H1 (cell line): ENCODE measurements at regions not wholly inside any gene's neighbourhood (a gene's known extent, or its start where the extent isn't known, plus 50 kb on each side); places are given as distances from the start of the nearest gene placed in this dataset.

Source experiments
- BACH1 ChIP-seq: IDR thresholded peaks from 2 replicates; pipeline ENCODE4 v1.6.1; 2012; ENCODE audit warnings: low read length, improper control_type of control experiment
- CREB1 ChIP-seq: IDR thresholded peaks from 2 replicates; pipeline ENCODE4 v1.6.1; 2012; ENCODE audit warnings: inconsistent platforms
- EP300 ChIP-seq, 2 experiments: IDR thresholded peaks; 1 replicate in 1 of 2; 2 replicates in 1 of 2; pipeline ENCODE4 v1.6.1; 2011 to 2012; ENCODE audit warnings: low read depth in 2 of 2, low read length in 2 of 2, mild to moderate bottlenecking in 2 of 2, borderline replicate concordance in 1 of 2, inconsistent platforms in 1 of 2, moderate library complexity in 1 of 2
- EZH2 ChIP-seq: fragments of 200-600 bp; sonication (generic); IDR thresholded peaks from 2 replicates; pipeline ENCODE4 v1.7.1; 2012; ENCODE audit warnings: low read depth, mild to moderate bottlenecking, moderate library complexity, low read length, inconsistent platforms; ENCODE audit not compliant: severe bottlenecking
- GABPA ChIP-seq: IDR thresholded peaks from 2 replicates; pipeline ENCODE4 v1.6.1; 2011; ENCODE audit warnings: mild to moderate bottlenecking, low read length, moderate library complexity, borderline replicate concordance; ENCODE audit not compliant: insufficient read depth
- HDAC6 ChIP-seq: IDR thresholded peaks from one replicate; pipeline ENCODE4 v1.7.1; 2012; ENCODE audit warnings: low read depth, mild to moderate bottlenecking, inconsistent platforms, low read length, moderate library complexity
- KDM1A ChIP-seq: fragments of 200-600, 300-600 bp; sonication (generic); IDR thresholded peaks from 2 replicates; pipeline ENCODE4 v1.7.1; 2016; ENCODE audit warnings: mild to moderate bottlenecking, low read length, borderline replicate concordance
- POLR2A ChIP-seq, 2 experiments: IDR thresholded peaks; 1 replicate in 1 of 2; 2 replicates in 1 of 2; pipeline ENCODE4 v1.6.1; 2011; ENCODE audit warnings: low read depth in 2 of 2, low read length in 2 of 2, mild to moderate bottlenecking in 2 of 2; ENCODE audit errors: control extremely low read depth in 1 of 2
- POU5F1 ChIP-seq: IDR thresholded peaks from 2 replicates; pipeline ENCODE4 v1.6.1; 2011; ENCODE audit warnings: low read depth, mild to moderate bottlenecking, low read length, moderate library complexity
- RAD21 ChIP-seq, 2 experiments: IDR thresholded peaks in 1 of 2; conservative IDR thresholded peaks in 1 of 2; 2 replicates each; pipeline ENCODE4 v1.6.1; 2011; ENCODE audit warnings: low read depth in 2 of 2, low read length in 2 of 2, improper control_type of control experiment in 1 of 2, inconsistent platforms in 1 of 2, mild to moderate bottlenecking in 1 of 2, moderate library complexity in 1 of 2
- YY1 ChIP-seq: IDR thresholded peaks from 2 replicates; pipeline ENCODE4 v1.6.1; 2011; ENCODE audit warnings: low read depth, mild to moderate bottlenecking, low read length
- ZNF274 ChIP-seq: IDR thresholded peaks from 2 replicates; pipeline ENCODE4 v1.7.0; 2012; ENCODE audit warnings: low read length, borderline replicate concordance; ENCODE audit errors: extremely low read depth
- TF ChIP-seq, protein P1 (sequence below), 3 experiments: IDR thresholded peaks; 1 replicate in 2 of 3; 2 replicates in 1 of 3; pipeline versions ENCODE4 v1.5.1 to v1.6.1; 2011; ENCODE audit warnings: low read length in 3 of 3, mild to moderate bottlenecking in 3 of 3, inconsistent platforms in 2 of 3, low read depth in 1 of 3, moderate library complexity in 1 of 3; ENCODE audit not compliant: insufficient read depth in 1 of 3; ENCODE audit errors: control extremely low read depth in 1 of 3

DNA sequence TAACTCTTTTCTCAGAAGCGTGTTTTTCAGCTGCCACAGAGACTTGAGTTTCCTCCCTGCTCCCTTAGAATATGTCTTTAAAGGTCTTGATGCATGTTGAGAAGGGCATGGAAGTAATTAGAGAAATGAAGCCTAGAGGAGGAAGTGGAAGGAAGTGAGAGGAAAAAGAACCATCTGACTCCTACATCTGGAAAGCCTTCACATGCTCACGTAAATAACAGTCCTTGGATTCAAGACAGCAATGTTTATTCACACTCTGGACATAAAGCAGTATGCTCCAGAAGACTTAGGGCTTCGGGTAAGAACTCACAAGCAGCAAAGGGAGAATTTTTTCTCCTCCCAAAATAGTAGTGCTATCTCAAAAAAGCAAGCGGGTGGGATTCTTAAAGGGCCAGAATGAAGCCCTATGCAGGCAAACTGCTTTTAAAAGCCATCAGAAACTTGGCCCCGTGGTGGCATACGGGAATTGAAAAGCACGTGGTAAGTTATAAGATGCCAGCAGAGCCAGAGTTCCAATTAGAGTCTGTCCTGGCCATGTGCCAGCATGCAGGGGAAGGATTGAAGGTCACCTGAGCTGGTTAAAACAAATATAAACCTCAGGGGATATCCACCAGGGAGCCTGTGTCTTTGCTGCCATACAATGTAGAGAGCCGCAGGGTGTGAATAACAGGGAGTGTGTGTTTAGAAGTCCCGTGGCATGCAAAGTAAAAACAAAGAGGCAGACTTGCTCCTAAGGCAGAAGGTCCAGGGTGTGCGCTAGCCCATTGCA is 380.8 kb upstream of the NDN start:
- TF ChIP-seq CREB1 (no peak), POLR2A (IDR thresholded peaks at IDR 0.05; ENCODE audit: control extremely low read depth in 1 of 2, low read depth in 2 of 2, low read length in 2 of 2) (no peak), EZH2 (no peak), EP300 (IDR thresholded peaks at IDR 0.05; ENCODE audit: borderline replicate concordance in 1 of 2, low read depth in 2 of 2, low read length in 2 of 2) (no peak), BACH1 (no peak), YY1 (no peak), HDAC6 (no peak), KDM1A (no peak), RAD21 (IDR thresholded peaks at IDR 0.05 in 1 of 2, conservative IDR thresholded peaks at IDR 0.05 in 1 of 2; ENCODE audit: low read depth in 2 of 2, low read length in 2 of 2) (no peak), GABPA (no peak), POU5F1 (no peak), ZNF274 (no peak)
- TF ChIP-seq, protein P1, sequence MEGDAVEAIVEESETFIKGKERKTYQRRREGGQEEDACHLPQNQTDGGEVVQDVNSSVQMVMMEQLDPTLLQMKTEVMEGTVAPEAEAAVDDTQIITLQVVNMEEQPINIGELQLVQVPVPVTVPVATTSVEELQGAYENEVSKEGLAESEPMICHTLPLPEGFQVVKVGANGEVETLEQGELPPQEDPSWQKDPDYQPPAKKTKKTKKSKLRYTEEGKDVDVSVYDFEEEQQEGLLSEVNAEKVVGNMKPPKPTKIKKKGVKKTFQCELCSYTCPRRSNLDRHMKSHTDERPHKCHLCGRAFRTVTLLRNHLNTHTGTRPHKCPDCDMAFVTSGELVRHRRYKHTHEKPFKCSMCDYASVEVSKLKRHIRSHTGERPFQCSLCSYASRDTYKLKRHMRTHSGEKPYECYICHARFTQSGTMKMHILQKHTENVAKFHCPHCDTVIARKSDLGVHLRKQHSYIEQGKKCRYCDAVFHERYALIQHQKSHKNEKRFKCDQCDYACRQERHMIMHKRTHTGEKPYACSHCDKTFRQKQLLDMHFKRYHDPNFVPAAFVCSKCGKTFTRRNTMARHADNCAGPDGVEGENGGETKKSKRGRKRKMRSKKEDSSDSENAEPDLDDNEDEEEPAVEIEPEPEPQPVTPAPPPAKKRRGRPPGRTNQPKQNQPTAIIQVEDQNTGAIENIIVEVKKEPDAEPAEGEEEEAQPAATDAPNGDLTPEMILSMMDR (IDR thresholded peaks at IDR 0.05; ENCODE audit: control extremely low read depth in 1 of 3, insufficient read depth in 1 of 3, low read depth in 1 of 3, low read length in 3 of 3): no peak
